ENCODE measurements at regions not wholly inside any gene's neighbourhood (a gene's known extent, or its start where the extent isn't known, plus 50 kb on each side); places are given as distances from the start of the nearest gene placed in this dataset.

DNA sequence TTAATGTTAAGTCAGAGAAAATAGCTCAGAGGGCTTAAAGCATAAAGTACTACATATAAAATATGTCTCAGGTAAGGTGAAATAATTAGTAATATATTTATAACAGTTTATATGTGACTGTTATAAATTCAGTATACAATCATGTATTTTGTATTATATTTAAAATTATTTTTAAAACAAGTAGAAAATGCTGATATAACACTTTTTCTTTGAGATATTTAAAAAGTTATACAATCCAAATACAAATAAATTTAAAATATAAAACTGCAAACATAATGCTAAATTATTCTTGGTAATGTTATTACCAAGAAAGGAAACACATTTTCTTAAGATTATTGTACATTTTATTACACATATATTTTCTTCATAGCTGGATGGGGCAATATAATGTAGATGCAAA is 539.9 kb upstream of the CDH9 start:
- Mint-ChIP-seq H3K9me3 (peaks cover 20% of the 10 kb centered on the region), H3K4me1 (ENCODE audit: low read depth) (no peaks in the 10 kb centered on the region), H3K4me3 (no peak overlapping the region), H3K36me3 (ENCODE audit: low read depth) (no peaks in the 10 kb centered on the region), H3K27me3 (no peaks in the 10 kb centered on the region), H3K27ac (no peak overlapping the region)
- intact Hi-C loops (cut with micrococcal nuclease): no loop called here
- ChIA-PET POLR2A (no interaction called here), CTCF (no interaction called here)
- DNase-seq (no peak), ATAC-seq (no peak)
- TF ChIP-seq, protein P1, sequence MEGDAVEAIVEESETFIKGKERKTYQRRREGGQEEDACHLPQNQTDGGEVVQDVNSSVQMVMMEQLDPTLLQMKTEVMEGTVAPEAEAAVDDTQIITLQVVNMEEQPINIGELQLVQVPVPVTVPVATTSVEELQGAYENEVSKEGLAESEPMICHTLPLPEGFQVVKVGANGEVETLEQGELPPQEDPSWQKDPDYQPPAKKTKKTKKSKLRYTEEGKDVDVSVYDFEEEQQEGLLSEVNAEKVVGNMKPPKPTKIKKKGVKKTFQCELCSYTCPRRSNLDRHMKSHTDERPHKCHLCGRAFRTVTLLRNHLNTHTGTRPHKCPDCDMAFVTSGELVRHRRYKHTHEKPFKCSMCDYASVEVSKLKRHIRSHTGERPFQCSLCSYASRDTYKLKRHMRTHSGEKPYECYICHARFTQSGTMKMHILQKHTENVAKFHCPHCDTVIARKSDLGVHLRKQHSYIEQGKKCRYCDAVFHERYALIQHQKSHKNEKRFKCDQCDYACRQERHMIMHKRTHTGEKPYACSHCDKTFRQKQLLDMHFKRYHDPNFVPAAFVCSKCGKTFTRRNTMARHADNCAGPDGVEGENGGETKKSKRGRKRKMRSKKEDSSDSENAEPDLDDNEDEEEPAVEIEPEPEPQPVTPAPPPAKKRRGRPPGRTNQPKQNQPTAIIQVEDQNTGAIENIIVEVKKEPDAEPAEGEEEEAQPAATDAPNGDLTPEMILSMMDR (IDR thresholded peaks at IDR 0.05): no peak

DNA sequence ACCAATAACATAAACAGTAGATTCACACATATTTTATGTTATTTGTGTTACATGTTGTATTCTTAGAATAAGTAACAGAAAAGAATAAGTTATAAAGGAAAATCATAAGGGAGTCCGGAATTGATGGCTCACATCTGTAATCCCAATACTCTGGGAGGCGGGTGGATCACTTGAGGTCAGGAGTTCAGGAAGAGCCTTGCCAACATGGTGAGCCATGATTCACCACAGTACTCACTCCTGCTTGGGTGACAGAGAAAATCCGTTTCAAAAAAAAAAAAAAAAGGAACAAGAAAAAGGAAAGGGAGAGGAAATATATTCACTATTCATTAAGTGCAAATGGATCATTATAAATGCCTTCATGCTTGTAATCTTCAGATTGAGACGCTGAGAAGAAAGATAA is 533.3 kb upstream of the CDH9 start:
- Mint-ChIP-seq H3K36me3 (ENCODE audit: low read depth) (no peaks in the 10 kb centered on the region), H3K9me3 (peaks cover 12% of the 10 kb centered on the region), H3K4me3 (no peak overlapping the region), H3K4me1 (ENCODE audit: low read depth) (no peaks in the 10 kb centered on the region), H3K27me3 (no peaks in the 10 kb centered on the region), H3K27ac (no peak overlapping the region)
- intact Hi-C loops (cut with micrococcal nuclease): no loop called here
- DNase-seq (no peak), ATAC-seq (no peak)
- ChIA-PET CTCF (no interaction called here), POLR2A (no interaction called here)
- TF ChIP-seq, protein P1 (IDR thresholded peaks at IDR 0.05): no peak

DNA sequence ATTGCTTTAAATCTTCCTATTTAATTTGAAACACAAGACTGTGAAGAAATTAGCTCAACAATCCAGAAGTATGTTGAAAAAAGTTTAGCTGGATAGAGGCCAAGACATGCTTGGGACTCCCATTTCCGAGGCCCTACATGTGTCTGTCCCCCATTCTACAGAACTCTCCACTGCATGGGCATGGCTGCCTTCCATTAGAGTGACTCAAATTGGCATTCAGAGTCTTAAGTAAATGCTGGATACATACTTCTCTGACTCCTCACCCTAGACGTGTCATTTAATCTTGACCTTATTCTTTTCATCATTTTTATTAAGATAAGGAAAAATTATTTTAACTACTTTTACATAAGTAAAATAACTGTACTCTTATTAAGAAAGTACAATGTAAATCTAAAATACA is 530.4 kb upstream of the CDH9 start:
- TF ChIP-seq, protein P1 (IDR thresholded peaks at IDR 0.05): no peak
- CTCF ChIA-PET: no interaction called here
- POLR2A ChIA-PET: no interaction called here
- H3K4me1 Mint-ChIP-seq (ENCODE audit: low read depth): no peaks in the 10 kb centered on the region
- no peak for DNase-seq
- intact Hi-C loops (cut with micrococcal nuclease): no loop called here
- no peak for ATAC-seq
- H3K4me3 Mint-ChIP-seq: no peak overlapping the region
- H3K27ac Mint-ChIP-seq: no peak overlapping the region
- no peaks in the 10 kb centered on the region for H3K36me3 Mint-ChIP-seq (ENCODE audit: low read depth)
- peaks cover 5% of the 10 kb centered on the region for H3K9me3 Mint-ChIP-seq
- no peaks in the 10 kb centered on the region for H3K27me3 Mint-ChIP-seq

DNA sequence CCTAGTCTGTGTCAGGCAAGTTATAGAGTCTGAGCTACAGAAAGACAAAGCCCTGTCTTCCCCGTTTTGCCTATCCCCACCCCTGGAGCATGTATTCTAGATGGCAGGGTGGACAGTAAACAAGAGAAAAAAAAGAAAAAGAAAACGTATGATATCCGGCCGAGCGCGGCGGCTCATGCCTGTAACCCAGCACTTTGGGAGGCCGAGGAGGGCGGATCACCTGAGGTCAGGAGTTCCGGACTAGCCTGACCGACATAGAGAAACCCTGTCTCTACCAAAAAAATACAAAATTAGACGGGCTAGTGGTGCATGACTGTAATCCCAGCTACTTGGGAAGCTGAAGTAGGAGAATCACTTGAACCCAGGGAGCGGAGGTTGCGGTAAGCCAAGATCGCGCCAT is 523.0 kb upstream of the CDH9 start:
- ChIA-PET POLR2A (no interaction called here), CTCF (no interaction called here)
- Mint-ChIP-seq H3K27me3 (no peaks in the 10 kb centered on the region), H3K4me3 (no peak overlapping the region), H3K36me3 (ENCODE audit: low read depth) (no peaks in the 10 kb centered on the region), H3K4me1 (ENCODE audit: low read depth) (no peaks in the 10 kb centered on the region), H3K27ac (no peak overlapping the region), H3K9me3 (peaks cover 6% of the 10 kb centered on the region)
- DNase-seq: no peak
- TF ChIP-seq, protein P1 (IDR thresholded peaks at IDR 0.05): no peak
- ATAC-seq: no peak
- intact Hi-C loops (cut with micrococcal nuclease): no loop called here

DNA sequence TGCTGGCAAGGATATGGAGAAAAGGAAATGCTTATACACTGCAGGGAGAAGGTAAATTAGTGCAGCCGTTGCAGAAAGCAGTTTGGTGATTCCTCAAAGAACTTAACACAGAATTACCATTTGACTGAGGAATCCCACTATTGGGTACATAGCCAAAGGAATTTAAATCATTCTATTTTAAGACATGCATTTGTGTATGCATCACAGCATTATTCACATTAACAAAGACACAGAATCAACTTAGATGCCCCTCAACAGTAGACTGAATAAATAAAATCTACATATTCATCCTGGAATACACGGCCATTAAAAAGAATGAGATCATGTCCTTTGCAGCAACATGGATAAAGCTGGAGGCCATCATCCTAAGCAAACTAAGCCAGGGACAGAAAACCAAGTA is 510.1 kb upstream of the CDH9 start:
- Mint-ChIP-seq H3K4me1 (ENCODE audit: low read depth) (no peaks in the 10 kb centered on the region), H3K27me3 (no peaks in the 10 kb centered on the region), H3K4me3 (no peak overlapping the region), H3K27ac (no peak overlapping the region), H3K9me3 (peaks cover 12% of the 10 kb centered on the region), H3K36me3 (ENCODE audit: low read depth) (no peaks in the 10 kb centered on the region)
- POLR2A ChIA-PET: no interaction called here
- intact Hi-C loops (cut with micrococcal nuclease): no loop called here
- no peak for ATAC-seq
- CTCF ChIA-PET: no interaction called here
- no peak for DNase-seq
- TF ChIP-seq, protein P1 (IDR thresholded peaks at IDR 0.05): no peak
